Activated naive CD8-positive, alpha-beta T cell treated with anti-CD3 and anti-CD28 coated beads, Interleukin-2, amount 10 ng/mL, durations not matched to agents 7 days and 5 days (primary cell): ENCODE measurements at regions not wholly inside any gene's neighbourhood (a gene's known extent, or its start where the extent isn't known, plus 50 kb on each side); places are given as distances from the start of the nearest gene placed in this dataset.

Experiments
- ATAC-seq: fragments of 150-1000 bp; cut with Tn5 transposase; one replicate; pipeline ENCODE4 v1.10.0; 2021; ENCODE audit warnings: low read depth, moderate library complexity
- POLR2A ChIA-PET: fragments of 350-600 bp; sonication (Branson Sonifier 250); formaldehyde crosslinking; loops from one replicate; lab custom pipeline; 2021; ENCODE audit warnings: antibody characterized with exemption; lab: Charles Lee
- DNase-seq: peaks from one replicate; pipeline ENCODE4 v3.0.0; 2021
- H3K27ac Mint-ChIP-seq: one replicate; pipeline ENCODE4 v1.8.0; 2022; ENCODE audit warnings: mild to moderate bottlenecking, mixed read lengths
- H3K27me3 Mint-ChIP-seq: one replicate; pipeline ENCODE4 v1.8.0; 2022; ENCODE audit warnings: mild to moderate bottlenecking, moderate library complexity, mixed read lengths
- H3K36me3 Mint-ChIP-seq: one replicate; pipeline ENCODE4 v1.8.0; 2021; ENCODE audit warnings: mild to moderate bottlenecking, mixed read lengths
- H3K4me1 Mint-ChIP-seq: one replicate; pipeline ENCODE4 v1.8.0; 2021; ENCODE audit warnings: mixed read lengths
- H3K4me3 Mint-ChIP-seq: one replicate; pipeline ENCODE4 v1.8.0; 2022; ENCODE audit warnings: mild to moderate bottlenecking, moderate library complexity, mixed read lengths
- H3K9me3 Mint-ChIP-seq: one replicate; pipeline ENCODE4 v1.8.0; 2021; ENCODE audit warnings: mixed read lengths

- POLR2A ChIA-PET: no interaction called here
- no peak overlapping the region for H3K27ac Mint-ChIP-seq
- no peaks in the 10 kb centered on the region for H3K9me3 Mint-ChIP-seq
- DNase-seq: no peak
- H3K4me3 Mint-ChIP-seq: no peak overlapping the region
- no peak for ATAC-seq
- no peaks in the 10 kb centered on the region for H3K4me1 Mint-ChIP-seq
- H3K27me3 Mint-ChIP-seq: no peaks in the 10 kb centered on the region
- H3K36me3 Mint-ChIP-seq: no peaks in the 10 kb centered on the region
Observed at GRCh38 chr1:221023482-221023881, 144.2 kb downstream of the HLX start.

GRCh38 chr1:221025501-221025900 is 146.3 kb downstream of the HLX start:
- H3K4me3 Mint-ChIP-seq: no peak overlapping the region
- ATAC-seq (no peak), DNase-seq (no peak)
- no peaks in the 10 kb centered on the region for H3K4me1 Mint-ChIP-seq
- POLR2A ChIA-PET: no interaction called here
- no peaks in the 10 kb centered on the region for H3K27me3 Mint-ChIP-seq
- H3K27ac Mint-ChIP-seq: no peak overlapping the region
- H3K36me3 Mint-ChIP-seq: no peaks in the 10 kb centered on the region
- no peaks in the 10 kb centered on the region for H3K9me3 Mint-ChIP-seq

GRCh38 chr1:221025956-221026355 is 146.7 kb downstream of the HLX start:
- no peak for ATAC-seq
- no peak for DNase-seq
- H3K36me3 Mint-ChIP-seq: no peaks in the 10 kb centered on the region
- H3K27ac Mint-ChIP-seq: no peak overlapping the region
- POLR2A ChIA-PET: no interaction called here
- no peak overlapping the region for H3K4me3 Mint-ChIP-seq
- no peaks in the 10 kb centered on the region for H3K4me1 Mint-ChIP-seq
- no peaks in the 10 kb centered on the region for H3K27me3 Mint-ChIP-seq
- H3K9me3 Mint-ChIP-seq: no peaks in the 10 kb centered on the region

- H3K9me3 Mint-ChIP-seq: no peaks in the 10 kb centered on the region
- no peaks in the 10 kb centered on the region for H3K36me3 Mint-ChIP-seq
- H3K4me1 Mint-ChIP-seq: no peaks in the 10 kb centered on the region
- POLR2A ChIA-PET: no interaction called here
- no peak overlapping the region for H3K27ac Mint-ChIP-seq
- ATAC-seq (no peak), DNase-seq (no peak)
- H3K27me3 Mint-ChIP-seq: no peaks in the 10 kb centered on the region
- H3K4me3 Mint-ChIP-seq: no peak overlapping the region
Observed at GRCh38 chr1:221029981-221030649, 150.9 kb downstream of the HLX start.

GRCh38 chr1:221030990-221031389 is 151.7 kb downstream of the HLX start:
- POLR2A ChIA-PET: no interaction called here
- no peak for ATAC-seq
- H3K9me3 Mint-ChIP-seq: no peaks in the 10 kb centered on the region
- peaks cover 3% of the 10 kb centered on the region for H3K4me1 Mint-ChIP-seq
- H3K27me3 Mint-ChIP-seq: no peaks in the 10 kb centered on the region
- H3K4me3 Mint-ChIP-seq: no peak overlapping the region
- DNase-seq: no peak
- H3K27ac Mint-ChIP-seq: no peak overlapping the region
- H3K36me3 Mint-ChIP-seq: no peaks in the 10 kb centered on the region

GRCh38 chr1:221031458-221032203 is 152.4 kb downstream of the HLX start:
- Mint-ChIP-seq H3K4me1 (peaks cover 3% of the 10 kb centered on the region), H3K9me3 (no peaks in the 10 kb centered on the region), H3K4me3 (no peak overlapping the region), H3K27me3 (no peaks in the 10 kb centered on the region), H3K36me3 (no peaks in the 10 kb centered on the region), H3K27ac (no peak overlapping the region)
- ATAC-seq: no peak
- no peak for DNase-seq
- POLR2A ChIA-PET: no interaction called here

- H3K9me3 Mint-ChIP-seq: no peaks in the 10 kb centered on the region
- no peak overlapping the region for H3K27ac Mint-ChIP-seq
- no peak overlapping the region for H3K4me3 Mint-ChIP-seq
- H3K27me3 Mint-ChIP-seq: no peaks in the 10 kb centered on the region
- no peak for DNase-seq
- H3K4me1 Mint-ChIP-seq: peaks cover 3% of the 10 kb centered on the region
- ATAC-seq: no peak
- H3K36me3 Mint-ChIP-seq: no peaks in the 10 kb centered on the region
- POLR2A ChIA-PET: no interaction called here
Observed at GRCh38 chr1:221032204-221032585, 153.0 kb downstream of the HLX start.

GRCh38 chr1:221032637-221033280 is 153.5 kb downstream of the HLX start:
- ATAC-seq (no peak), DNase-seq (no peak)
- POLR2A ChIA-PET: no interaction called here
- Mint-ChIP-seq H3K9me3 (no peaks in the 10 kb centered on the region), H3K4me1 (peaks cover 3% of the 10 kb centered on the region), H3K36me3 (no peaks in the 10 kb centered on the region), H3K27me3 (no peaks in the 10 kb centered on the region), H3K4me3 (no peak overlapping the region), H3K27ac (no peak overlapping the region)

GRCh38 chr1:221035662-221036153 is 156.5 kb downstream of the HLX start:
- H3K36me3 Mint-ChIP-seq: no peaks in the 10 kb centered on the region
- H3K27ac Mint-ChIP-seq: no peak overlapping the region
- POLR2A ChIA-PET: no interaction called here
- peaks cover 3% of the 10 kb centered on the region for H3K4me1 Mint-ChIP-seq
- DNase-seq: no peak
- ATAC-seq: no peak
- H3K9me3 Mint-ChIP-seq: no peaks in the 10 kb centered on the region
- no peaks in the 10 kb centered on the region for H3K27me3 Mint-ChIP-seq
- no peak overlapping the region for H3K4me3 Mint-ChIP-seq

- no peaks in the 10 kb centered on the region for H3K27me3 Mint-ChIP-seq
- no peak overlapping the region for H3K4me3 Mint-ChIP-seq
- POLR2A ChIA-PET: no interaction called here
- H3K36me3 Mint-ChIP-seq: no peaks in the 10 kb centered on the region
- no peak overlapping the region for H3K27ac Mint-ChIP-seq
- H3K4me1 Mint-ChIP-seq: peaks cover 3% of the 10 kb centered on the region
- DNase-seq (no peak), ATAC-seq (no peak)
- no peaks in the 10 kb centered on the region for H3K9me3 Mint-ChIP-seq
Observed at GRCh38 chr1:221039616-221040015, 160.4 kb downstream of the HLX start.

- H3K27me3 Mint-ChIP-seq: no peaks in the 10 kb centered on the region
- no peak overlapping the region for H3K4me3 Mint-ChIP-seq
- no peaks in the 10 kb centered on the region for H3K36me3 Mint-ChIP-seq
- H3K9me3 Mint-ChIP-seq: no peaks in the 10 kb centered on the region
- POLR2A ChIA-PET: no interaction called here
- H3K4me1 Mint-ChIP-seq: peaks cover 3% of the 10 kb centered on the region
- no peak for ATAC-seq
- no peak for DNase-seq
- H3K27ac Mint-ChIP-seq: no peak overlapping the region
Observed at GRCh38 chr1:221040101-221040500, 160.9 kb downstream of the HLX start.

- no peak overlapping the region for H3K27ac Mint-ChIP-seq
- DNase-seq (no peak), ATAC-seq (no peak)
- POLR2A ChIA-PET: no interaction called here
- H3K9me3 Mint-ChIP-seq: no peaks in the 10 kb centered on the region
- H3K36me3 Mint-ChIP-seq: no peaks in the 10 kb centered on the region
- H3K4me3 Mint-ChIP-seq: no peak overlapping the region
- H3K27me3 Mint-ChIP-seq: no peaks in the 10 kb centered on the region
- peaks cover 3% of the 10 kb centered on the region for H3K4me1 Mint-ChIP-seq
Observed at GRCh38 chr1:221040691-221041285, 161.5 kb downstream of the HLX start.

GRCh38 chr1:221044538-221044937 is 165.3 kb downstream of the HLX start:
- Mint-ChIP-seq H3K9me3 (no peaks in the 10 kb centered on the region), H3K4me1 (no peaks in the 10 kb centered on the region), H3K4me3 (no peak overlapping the region), H3K27me3 (no peaks in the 10 kb centered on the region), H3K36me3 (no peaks in the 10 kb centered on the region), H3K27ac (no peak overlapping the region)
- DNase-seq (no peak), ATAC-seq (no peak)
- POLR2A ChIA-PET: no interaction called here
